ENCODE measurements at regions not wholly inside any gene's neighbourhood (a gene's known extent, or its start where the extent isn't known, plus 50 kb on each side); places are given as distances from the start of the nearest gene placed in this dataset.

- DNase-seq, result no peak
These were observed 292.3 kb downstream of the TMEM121 start for GRCh38 chr14:105818712-105819005.

- no peak for DNase-seq
These were observed 303.8 kb downstream of the TMEM121 start for GRCh38 chr14:105830171-105830570.

GRCh38 chr14:105836160-105836559, 309.8 kb downstream of the TMEM121 start:
- no peak for DNase-seq

- no peak for DNase-seq
These were observed 310.3 kb downstream of the TMEM121 start for GRCh38 chr14:105836730-105837129.

GRCh38 chr14:105837349-105838063, 311.1 kb downstream of the TMEM121 start:
- DNase-seq, result no peak

GRCh38 chr14:105838107-105838506, 311.7 kb downstream of the TMEM121 start:
- DNase-seq, result no peak

GRCh38 chr14:105838591-105839424, 312.4 kb downstream of the TMEM121 start:
- DNase-seq, result no peak

- no peak for DNase-seq
These were observed 313.3 kb downstream of the TMEM121 start for GRCh38 chr14:105839425-105840265.

GRCh38 chr14:105840266-105841021, 314.1 kb downstream of the TMEM121 start:
- no peak for DNase-seq

GRCh38 chr14:105841022-105842009, 314.9 kb downstream of the TMEM121 start:
- no peak for DNase-seq

GRCh38 chr14:105842105-105842504, 315.7 kb downstream of the TMEM121 start:
- no peak for DNase-seq

- DNase-seq, result no peak
These were observed 317.2 kb downstream of the TMEM121 start for GRCh38 chr14:105843444-105844046.

- no peak for DNase-seq
These were observed 317.8 kb downstream of the TMEM121 start for GRCh38 chr14:105844047-105844630.

- DNase-seq, result no peak
These were observed 318.7 kb downstream of the TMEM121 start for GRCh38 chr14:105844810-105845724.

GRCh38 chr14:105845725-105846309, 319.4 kb downstream of the TMEM121 start:
- DNase-seq, result no peak

GRCh38 chr14:105846312-105846711, 319.9 kb downstream of the TMEM121 start:
- DNase-seq, result no peak

- DNase-seq, result no peak
These were observed 321.0 kb downstream of the TMEM121 start for GRCh38 chr14:105847400-105847799.

- DNase-seq, result no peak
These were observed 322.2 kb downstream of the TMEM121 start for GRCh38 chr14:105848570-105848969.

Data from NCI-H2171 (cell line).